ENCODE measurements at regions not wholly inside any gene's neighbourhood (a gene's known extent, or its start where the extent isn't known, plus 50 kb on each side); places are given as distances from the start of the nearest gene placed in this dataset.
"Not testable (repeated sequence)": the region's sequence is repeated elsewhere in the genome, so short reads cannot be mapped to it uniquely, and the experiment has no call there.

DNA sequence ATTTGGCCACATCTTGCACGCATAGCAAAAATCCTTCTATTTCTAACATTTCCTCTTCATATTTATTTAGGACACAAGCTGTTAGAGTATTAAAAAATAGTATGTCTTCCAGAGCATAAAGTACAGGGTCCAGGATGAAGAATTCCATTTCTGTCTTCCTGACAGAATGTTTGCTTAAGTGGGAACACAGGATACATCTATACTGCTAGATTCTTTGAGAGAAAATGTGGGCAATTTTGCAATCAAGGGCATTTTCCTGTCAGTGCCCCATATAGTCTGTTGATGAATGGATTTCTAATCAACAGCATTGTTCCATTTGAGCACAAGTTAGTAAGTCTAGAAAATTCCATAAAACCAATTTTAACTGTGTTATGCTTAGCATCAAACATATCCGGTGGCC is 409.9 kb downstream of the CPS1 start:
- H3K4me1 Mint-ChIP-seq, result no peaks in the 10 kb centered on the region
- no peaks in the 10 kb centered on the region for H3K9me3 Mint-ChIP-seq
- no peaks in the 10 kb centered on the region for H3K36me3 Mint-ChIP-seq
- H3F3A ChIP-seq (ENCODE audit: low read depth), result no peaks in the 10 kb centered on the region
- no peaks in the 10 kb centered on the region for H3K79me2 ChIP-seq (ENCODE audit: low read depth)
- H3K4me3 Mint-ChIP-seq, result no peak overlapping the region
- H3K4me1 ChIP-seq, result no peaks in the 10 kb centered on the region
- no peak overlapping the region for H3K4me3 ChIP-seq
- no peaks in the 10 kb centered on the region for H3K9me3 ChIP-seq (ENCODE audit: low read depth)
- no peak for TF ChIP-seq EZH2 (IDR thresholded peaks at IDR 0.05)
- TF ChIP-seq, protein P1, sequence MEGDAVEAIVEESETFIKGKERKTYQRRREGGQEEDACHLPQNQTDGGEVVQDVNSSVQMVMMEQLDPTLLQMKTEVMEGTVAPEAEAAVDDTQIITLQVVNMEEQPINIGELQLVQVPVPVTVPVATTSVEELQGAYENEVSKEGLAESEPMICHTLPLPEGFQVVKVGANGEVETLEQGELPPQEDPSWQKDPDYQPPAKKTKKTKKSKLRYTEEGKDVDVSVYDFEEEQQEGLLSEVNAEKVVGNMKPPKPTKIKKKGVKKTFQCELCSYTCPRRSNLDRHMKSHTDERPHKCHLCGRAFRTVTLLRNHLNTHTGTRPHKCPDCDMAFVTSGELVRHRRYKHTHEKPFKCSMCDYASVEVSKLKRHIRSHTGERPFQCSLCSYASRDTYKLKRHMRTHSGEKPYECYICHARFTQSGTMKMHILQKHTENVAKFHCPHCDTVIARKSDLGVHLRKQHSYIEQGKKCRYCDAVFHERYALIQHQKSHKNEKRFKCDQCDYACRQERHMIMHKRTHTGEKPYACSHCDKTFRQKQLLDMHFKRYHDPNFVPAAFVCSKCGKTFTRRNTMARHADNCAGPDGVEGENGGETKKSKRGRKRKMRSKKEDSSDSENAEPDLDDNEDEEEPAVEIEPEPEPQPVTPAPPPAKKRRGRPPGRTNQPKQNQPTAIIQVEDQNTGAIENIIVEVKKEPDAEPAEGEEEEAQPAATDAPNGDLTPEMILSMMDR (IDR thresholded peaks at IDR 0.05), result no peak
- no peak for TF ChIP-seq EZH2phosphoT487 (IDR thresholded peaks at IDR 0.05)
- no peaks in the 10 kb centered on the region for H3K36me3 ChIP-seq
- H3K4me2 ChIP-seq, result no peak overlapping the region
- no peaks in the 10 kb centered on the region for H3K27me3 ChIP-seq
- no peak overlapping the region for H3K27ac Mint-ChIP-seq
- no peak overlapping the region for H3K9ac ChIP-seq
- no peaks in the 10 kb centered on the region for H3K27me3 Mint-ChIP-seq (ENCODE audit: insufficient read depth, low read depth)
- H4K20me1 ChIP-seq (ENCODE audit: low read depth), result no peaks in the 10 kb centered on the region
- DNase-seq (ENCODE audit: low spot score), result no peak
- no peak overlapping the region for H2AFZ ChIP-seq (replicated peaks)
- no peak overlapping the region for H3K27ac ChIP-seq

DNA sequence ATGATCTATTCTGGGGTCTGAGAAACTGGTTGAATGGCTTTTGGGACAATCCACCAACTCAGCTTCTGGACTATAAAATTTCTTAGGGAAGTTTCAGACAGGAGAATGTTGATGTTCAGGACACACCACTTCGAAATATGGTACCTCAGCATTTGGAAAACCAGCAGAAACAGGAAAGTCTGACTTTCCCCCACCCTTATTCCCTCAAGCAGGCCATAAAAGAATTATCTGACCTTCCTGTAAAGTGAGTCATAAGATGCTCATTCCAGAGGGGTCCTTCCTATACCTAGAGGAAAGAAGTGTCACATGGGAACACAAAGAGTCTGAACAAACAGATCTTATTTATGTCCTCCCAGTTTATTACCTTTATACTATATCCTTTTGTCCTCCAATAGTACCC is 415.0 kb downstream of the CPS1 start:
- H3K4me3 Mint-ChIP-seq, result no peak overlapping the region
- Histone ChIP-seq H3K36me3 (no peaks in the 10 kb centered on the region), H3K27ac (no peak overlapping the region), H4K20me1 (ENCODE audit: low read depth) (no peaks in the 10 kb centered on the region), H2AFZ (replicated peaks) (no peak overlapping the region), H3F3A (ENCODE audit: low read depth) (no peaks in the 10 kb centered on the region), H3K4me3 (no peak overlapping the region), H3K4me1 (no peaks in the 10 kb centered on the region), H3K9ac (no peak overlapping the region), H3K79me2 (ENCODE audit: low read depth) (no peaks in the 10 kb centered on the region), H3K27me3 (no peaks in the 10 kb centered on the region), H3K9me3 (ENCODE audit: low read depth) (no peaks in the 10 kb centered on the region), H3K4me2 (no peak overlapping the region)
- no peaks in the 10 kb centered on the region for H3K36me3 Mint-ChIP-seq
- no peak for DNase-seq (ENCODE audit: low spot score)
- TF ChIP-seq EZH2 (IDR thresholded peaks at IDR 0.05) (no peak), EZH2phosphoT487 (IDR thresholded peaks at IDR 0.05) (no peak)
- TF ChIP-seq, protein P1 (IDR thresholded peaks at IDR 0.05), result no peak
- peaks cover 2% of the 10 kb centered on the region for H3K27me3 Mint-ChIP-seq (ENCODE audit: insufficient read depth, low read depth)
- no peaks in the 10 kb centered on the region for H3K4me1 Mint-ChIP-seq
- no peak overlapping the region for H3K27ac Mint-ChIP-seq
- no peaks in the 10 kb centered on the region for H3K9me3 Mint-ChIP-seq

DNA sequence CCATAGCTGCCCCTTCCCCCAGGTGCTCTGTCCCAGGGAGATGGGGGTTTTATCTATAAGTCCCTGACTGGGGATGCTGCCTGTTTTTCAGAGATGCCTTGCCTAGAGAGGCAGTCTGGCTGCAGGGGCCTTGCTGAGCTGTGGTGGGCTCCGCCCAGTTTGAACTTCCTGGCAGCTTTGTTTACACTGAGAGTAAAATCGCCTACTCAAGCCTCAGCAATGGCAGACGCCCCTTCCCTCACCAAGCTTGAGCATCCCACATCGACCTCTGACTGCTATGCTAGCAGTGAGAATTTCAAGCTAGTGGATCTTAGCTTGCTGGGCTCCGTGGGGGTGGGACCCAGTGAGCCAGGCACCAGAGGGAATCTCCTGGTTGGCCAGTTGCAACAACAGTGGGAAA is 430.4 kb downstream of the CPS1 start:
- not testable (repeated sequence) for H3K27me3 Mint-ChIP-seq (ENCODE audit: insufficient read depth, low read depth)

DNA sequence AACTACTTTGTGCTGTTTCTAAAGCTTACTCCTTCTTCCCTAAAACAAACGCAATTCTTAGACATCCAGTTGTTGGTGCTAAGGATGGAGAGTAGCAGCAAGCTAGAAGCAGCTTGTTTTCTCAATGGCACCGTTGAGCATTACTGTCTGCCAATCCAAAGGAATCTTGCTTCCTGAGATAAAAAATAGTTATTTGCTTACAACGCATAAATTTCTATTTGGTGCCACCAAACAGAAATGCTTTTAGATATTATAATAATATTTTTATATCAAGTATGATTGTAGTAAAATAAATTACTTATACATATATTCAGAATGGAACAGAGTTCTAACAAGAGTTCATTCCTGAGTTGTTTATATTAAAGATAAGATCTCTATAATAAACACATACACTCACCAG is 434.7 kb downstream of the CPS1 start:
- no peaks in the 10 kb centered on the region for H3K9me3 Mint-ChIP-seq
- no peak for TF ChIP-seq EZH2phosphoT487 (IDR thresholded peaks at IDR 0.05)
- TF ChIP-seq, protein P1 (IDR thresholded peaks at IDR 0.05), result no peak
- TF ChIP-seq EZH2 (IDR thresholded peaks at IDR 0.05), result no peak

More for the DNA sequence above, 430.4 kb downstream of the CPS1 start:
- H3K4me3 Mint-ChIP-seq; H3K27me3 ChIP-seq; H3K4me2 ChIP-seq; H3K4me1 ChIP-seq; H3K36me3 Mint-ChIP-seq; H3K79me2 ChIP-seq (ENCODE audit: low read depth); H3K9me3 ChIP-seq (ENCODE audit: low read depth); H3K27ac Mint-ChIP-seq; H3K9ac ChIP-seq; H3K4me1 Mint-ChIP-seq; H3K36me3 ChIP-seq; DNase-seq (ENCODE audit: low spot score); H2AFZ ChIP-seq (replicated peaks); H3K27ac ChIP-seq; H3F3A ChIP-seq (ENCODE audit: low read depth); H4K20me1 ChIP-seq (ENCODE audit: low read depth); H3K4me3 ChIP-seq; H3K9me3 Mint-ChIP-seq: not testable (repeated sequence)

More for the DNA sequence above, 434.7 kb downstream of the CPS1 start:
- Histone ChIP-seq H3K9me3 (ENCODE audit: low read depth) (no peaks in the 10 kb centered on the region), H3K27me3 (no peaks in the 10 kb centered on the region), H4K20me1 (ENCODE audit: low read depth) (no peaks in the 10 kb centered on the region), H3K4me2 (no peak overlapping the region), H3K9ac (no peak overlapping the region), H3K4me1 (no peaks in the 10 kb centered on the region), H3K27ac (no peak overlapping the region), H3K4me3 (no peak overlapping the region), H2AFZ (replicated peaks) (no peak overlapping the region), H3F3A (ENCODE audit: low read depth) (no peaks in the 10 kb centered on the region), H3K79me2 (ENCODE audit: low read depth) (no peaks in the 10 kb centered on the region), H3K36me3 (no peaks in the 10 kb centered on the region)
- H3K4me1 Mint-ChIP-seq, result no peaks in the 10 kb centered on the region
- no peak overlapping the region for H3K4me3 Mint-ChIP-seq
- no peak for DNase-seq (ENCODE audit: low spot score)
- no peaks in the 10 kb centered on the region for H3K36me3 Mint-ChIP-seq
- no peaks in the 10 kb centered on the region for H3K27me3 Mint-ChIP-seq (ENCODE audit: insufficient read depth, low read depth)
- H3K27ac Mint-ChIP-seq, result no peak overlapping the region
